GM21723 (cell line): ENCODE measurements at regions not wholly inside any gene's neighbourhood (a gene's known extent, or its start where the extent isn't known, plus 50 kb on each side); places are given as distances from the start of the nearest gene placed in this dataset.
A peak's percentile ranks its signal among the peaks of the same experiment; 100 is the strongest.
"Not testable (repeated sequence)": the region's sequence is repeated elsewhere in the genome, so short reads cannot be mapped to it uniquely, and the experiment has no call there.

Source experiments
- ATAC-seq: cut with Tn5 transposase; IDR thresholded peaks from one replicate; pipeline ENCODE4 v1.9.1; 2021; ENCODE audit warnings: mild to moderate bottlenecking, moderate library complexity; ENCODE audit not compliant: unreplicated experiment

- ATAC-seq: not testable (repeated sequence)
Measured at GRCh38 chr7:73244782-73245311, 63.8 kb downstream of the NSUN5 start.

DNA sequence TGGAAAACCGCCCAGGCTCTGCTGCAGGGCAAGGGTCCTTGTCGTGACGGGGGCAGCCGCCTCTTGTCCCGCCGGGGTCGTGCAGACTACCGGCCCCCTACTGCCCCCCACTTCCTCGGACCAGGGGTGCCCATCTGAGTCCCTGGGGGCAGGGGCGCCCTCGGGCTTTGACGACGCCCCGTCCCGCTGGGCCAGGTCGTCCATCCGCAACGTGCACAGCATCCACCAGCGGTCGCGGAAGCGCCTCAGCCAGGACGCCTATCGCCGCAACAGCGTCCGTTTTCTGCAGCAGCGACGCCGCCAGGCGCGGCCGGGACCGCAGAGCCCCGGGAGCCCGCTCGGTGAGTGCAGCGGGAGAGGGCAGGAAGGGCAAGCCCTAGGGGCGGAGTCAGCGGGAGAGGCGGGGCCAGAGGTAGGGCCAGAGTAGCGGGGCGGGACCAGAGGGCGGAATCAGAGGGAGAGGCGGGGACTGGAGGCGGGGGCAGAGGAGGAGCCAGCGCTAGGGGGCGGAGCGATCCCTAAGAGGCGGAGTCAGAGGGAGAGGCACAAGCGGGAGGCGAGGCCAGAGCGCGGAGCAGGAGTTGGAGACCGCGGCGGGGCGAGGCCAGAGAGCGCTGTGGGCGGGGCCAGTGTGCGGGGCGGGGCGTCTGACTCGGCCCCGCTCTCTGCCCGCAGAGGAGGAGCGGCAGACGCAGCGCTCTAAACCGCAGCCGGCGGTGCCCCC is 73.5 kb downstream of the NSUN5 start:
- peak; percentile 86 for ATAC-seq

DNA sequence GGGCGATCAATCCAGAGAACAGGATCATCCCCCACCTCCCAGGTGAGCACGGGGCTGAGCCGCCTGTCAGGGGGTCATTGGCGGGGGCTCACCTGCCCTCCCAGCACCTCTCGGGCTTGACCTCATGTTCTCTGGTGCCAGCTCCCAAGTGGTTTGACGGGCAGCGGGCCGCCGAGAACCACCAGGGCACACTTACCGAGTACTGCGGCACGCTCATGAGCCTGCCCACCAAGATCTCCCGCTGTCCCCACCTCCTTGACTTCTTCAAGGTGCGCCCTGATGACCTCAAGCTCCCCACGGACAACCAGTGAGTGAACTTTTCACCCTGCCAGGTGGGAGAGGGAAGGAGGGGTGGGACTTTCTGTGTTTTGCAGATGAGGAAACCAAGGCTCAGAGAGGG is 82.9 kb downstream of the NSUN5 start:
- ATAC-seq: not testable (repeated sequence)

DNA sequence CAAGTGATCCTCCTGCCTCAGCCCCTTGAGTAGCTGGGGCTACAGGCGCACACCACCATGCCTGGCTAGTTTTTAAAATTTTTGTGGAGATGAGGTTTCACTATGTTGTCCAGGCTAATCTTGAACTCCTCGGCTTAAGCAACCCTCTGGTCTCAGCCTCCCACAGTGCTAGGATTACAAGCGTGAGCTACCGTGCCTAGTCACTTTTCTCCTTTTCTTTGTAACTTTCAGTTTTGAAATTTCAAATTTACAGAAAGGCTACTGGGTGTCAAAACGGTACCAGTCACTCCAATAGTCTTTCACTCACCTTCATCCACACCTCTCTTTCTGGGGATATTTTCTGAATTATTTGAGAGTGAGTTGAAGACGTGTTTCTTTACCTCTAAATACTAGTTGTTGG is 86.9 kb downstream of the NSUN5 start:
- peak; percentile 31 for ATAC-seq

GRCh38 chr7:73220766-73221370 is 87.8 kb downstream of the NSUN5 start:
- peak; percentile 51 for ATAC-seq

DNA sequence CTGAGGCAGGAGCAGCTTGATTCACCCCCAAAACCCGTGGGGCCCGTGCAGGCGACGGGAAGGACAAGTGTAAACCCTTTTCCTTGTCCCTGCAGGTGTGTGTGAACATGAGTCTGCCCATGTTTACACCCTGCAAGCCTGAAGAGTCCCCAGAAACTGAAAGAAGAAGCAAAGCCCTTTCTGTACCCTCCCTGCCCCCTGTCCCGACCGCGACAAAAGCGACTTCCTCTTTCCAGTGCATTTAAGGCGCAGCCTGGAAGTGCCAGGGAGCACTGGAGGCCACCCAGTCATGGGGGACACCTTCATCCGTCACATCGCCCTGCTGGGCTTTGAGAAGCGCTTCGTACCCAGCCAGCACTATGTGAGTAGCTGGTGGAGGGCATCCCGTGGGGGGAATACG is 88.3 kb downstream of the NSUN5 start:
- peak; percentile 80 for ATAC-seq

DNA sequence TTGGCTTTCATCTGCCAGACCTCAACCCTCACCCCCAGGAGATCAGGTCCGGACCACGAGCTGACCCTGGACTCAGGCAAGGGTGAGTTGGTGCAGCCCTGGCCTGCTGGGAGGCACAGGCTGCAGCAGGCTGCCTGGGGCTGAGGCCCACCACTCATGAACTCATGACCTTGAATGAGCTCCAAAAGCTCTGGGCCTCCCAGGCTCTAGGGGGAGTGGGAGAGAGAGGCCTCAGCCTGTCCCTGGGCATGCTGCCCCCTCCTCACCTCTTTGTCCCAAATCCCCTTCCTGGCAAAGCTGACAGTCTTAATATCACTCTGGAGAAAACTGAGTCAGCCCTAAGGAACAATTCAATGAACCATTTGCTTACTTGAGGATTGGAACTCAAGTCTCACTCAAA is 89.8 kb downstream of the NSUN5 start:
- not testable (repeated sequence) for ATAC-seq

GRCh38 chr7:73216046-73216675 is 92.5 kb downstream of the NSUN5 start:
- not testable (repeated sequence) for ATAC-seq

DNA sequence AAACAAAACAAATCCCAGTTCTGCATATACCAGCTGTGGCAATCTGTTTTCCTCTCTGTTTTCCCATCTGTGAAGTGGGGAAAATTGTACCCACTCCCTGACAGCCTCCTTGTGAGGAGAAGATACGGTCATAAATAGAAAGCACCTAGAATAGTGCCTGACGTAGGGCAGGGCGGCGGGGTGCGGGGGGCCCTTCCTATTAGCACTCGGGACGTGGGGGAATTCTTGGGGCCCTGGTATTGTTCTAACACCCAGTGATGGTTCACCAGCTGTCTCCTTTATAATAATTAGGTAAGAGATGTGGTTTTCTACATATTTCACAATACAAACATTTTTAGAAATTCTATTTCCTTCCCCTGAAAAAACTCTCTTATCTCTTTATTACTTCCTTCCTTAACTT is 93.4 kb downstream of the NSUN5 start:
- not testable (repeated sequence) for ATAC-seq

DNA sequence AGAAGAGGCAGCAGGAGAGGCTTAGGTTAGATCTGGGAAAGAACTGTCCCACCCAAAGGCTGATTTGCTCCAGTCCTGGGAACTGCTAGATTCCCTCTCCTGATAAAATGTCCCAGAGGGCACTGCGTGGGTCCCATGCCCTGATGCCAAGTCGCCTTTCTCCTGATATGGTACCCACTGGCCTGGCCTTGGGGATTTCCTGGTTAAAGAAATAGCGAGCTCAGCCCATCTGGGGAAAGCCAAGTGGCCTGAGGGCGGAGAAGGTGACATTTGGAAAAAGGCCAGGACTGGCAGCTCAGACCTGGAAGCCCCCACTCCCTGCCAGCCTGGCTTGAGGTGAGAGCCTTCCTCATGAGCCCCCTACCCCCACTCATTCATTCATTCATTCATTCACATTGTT is 94.2 kb downstream of the NSUN5 start:
- not testable (repeated sequence) for ATAC-seq

- ATAC-seq: peak; percentile 35
Measured at GRCh38 chr7:73213076-73213475, 95.5 kb downstream of the NSUN5 start.

DNA sequence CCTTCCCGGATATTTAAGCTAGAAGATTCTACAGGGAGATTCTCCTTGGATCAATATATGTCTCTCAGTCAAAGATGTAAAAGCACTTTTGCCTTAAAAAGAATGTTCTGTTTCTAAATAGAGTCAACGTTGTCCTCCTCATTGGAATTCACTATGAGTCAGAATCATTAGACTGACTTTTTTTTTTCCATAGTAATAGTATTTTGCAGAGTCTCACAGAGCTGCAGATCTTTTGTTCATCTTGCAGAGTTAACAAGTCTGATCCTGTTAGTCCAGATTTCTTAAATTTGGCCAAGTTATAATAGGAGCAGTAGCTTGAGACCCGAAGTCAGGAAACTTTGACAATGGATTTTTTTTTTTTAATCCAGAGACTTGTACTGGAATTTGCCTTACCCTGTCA is 103.0 kb downstream of the NSUN5 start:
- not testable (repeated sequence) for ATAC-seq

GRCh38 chr7:73204898-73205297 is 103.7 kb downstream of the NSUN5 start:
- ATAC-seq: not testable (repeated sequence)

- ATAC-seq: not testable (repeated sequence)
Measured at GRCh38 chr7:73203312-73203711, 105.3 kb downstream of the NSUN5 start.

GRCh38 chr7:73201264-73201663 is 107.4 kb downstream of the NSUN5 start:
- not testable (repeated sequence) for ATAC-seq

DNA sequence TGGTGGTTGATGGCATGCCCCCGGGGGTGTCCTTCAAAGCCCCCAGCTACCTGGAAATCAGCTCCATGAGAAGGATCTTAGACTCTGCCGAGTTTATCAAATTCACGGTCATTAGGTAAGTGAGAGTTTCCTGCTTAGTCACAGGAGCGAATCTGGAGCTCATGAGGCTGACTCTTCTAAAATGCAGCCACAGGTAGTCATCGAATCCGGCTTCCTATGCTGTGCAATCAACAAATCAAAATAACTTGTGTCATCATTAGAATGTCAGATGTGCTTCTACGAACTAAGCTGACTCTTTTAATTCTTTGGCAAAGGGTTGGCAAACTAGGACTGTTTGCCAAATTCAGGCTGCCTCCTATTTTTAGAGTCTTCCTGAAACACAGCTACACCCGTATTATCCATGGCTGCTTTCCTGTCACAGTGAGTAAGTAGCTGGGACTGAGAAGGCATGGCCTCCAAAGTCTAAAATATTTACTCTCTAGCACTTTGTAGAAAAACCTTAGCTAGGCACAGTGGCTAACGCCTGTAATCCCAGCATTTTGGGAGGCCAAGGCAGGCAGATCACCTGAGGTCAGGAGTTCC is 108.0 kb downstream of the NSUN5 start:
- not testable (repeated sequence) for ATAC-seq

DNA sequence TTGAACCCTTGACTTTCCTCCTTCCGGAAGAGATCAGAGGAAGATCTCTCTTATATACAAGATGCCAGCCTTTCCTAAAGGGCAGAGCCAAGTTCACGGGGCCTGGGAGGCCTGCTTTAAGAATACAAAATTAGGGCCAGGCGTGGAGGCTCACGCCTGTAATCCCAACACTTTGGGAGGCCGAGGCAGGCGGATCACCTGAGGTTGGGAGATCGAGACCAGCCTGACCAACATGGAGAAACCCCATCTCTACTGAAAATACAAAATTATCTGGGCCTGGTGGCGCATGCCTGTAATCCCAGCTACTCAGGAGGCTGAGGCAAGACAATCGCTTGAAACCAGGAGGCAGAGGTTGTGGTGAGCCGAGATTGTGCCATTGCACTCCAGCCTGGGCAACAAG is 108.2 kb upstream of the SPDYE9 start:
- ATAC-seq: not testable (repeated sequence)

DNA sequence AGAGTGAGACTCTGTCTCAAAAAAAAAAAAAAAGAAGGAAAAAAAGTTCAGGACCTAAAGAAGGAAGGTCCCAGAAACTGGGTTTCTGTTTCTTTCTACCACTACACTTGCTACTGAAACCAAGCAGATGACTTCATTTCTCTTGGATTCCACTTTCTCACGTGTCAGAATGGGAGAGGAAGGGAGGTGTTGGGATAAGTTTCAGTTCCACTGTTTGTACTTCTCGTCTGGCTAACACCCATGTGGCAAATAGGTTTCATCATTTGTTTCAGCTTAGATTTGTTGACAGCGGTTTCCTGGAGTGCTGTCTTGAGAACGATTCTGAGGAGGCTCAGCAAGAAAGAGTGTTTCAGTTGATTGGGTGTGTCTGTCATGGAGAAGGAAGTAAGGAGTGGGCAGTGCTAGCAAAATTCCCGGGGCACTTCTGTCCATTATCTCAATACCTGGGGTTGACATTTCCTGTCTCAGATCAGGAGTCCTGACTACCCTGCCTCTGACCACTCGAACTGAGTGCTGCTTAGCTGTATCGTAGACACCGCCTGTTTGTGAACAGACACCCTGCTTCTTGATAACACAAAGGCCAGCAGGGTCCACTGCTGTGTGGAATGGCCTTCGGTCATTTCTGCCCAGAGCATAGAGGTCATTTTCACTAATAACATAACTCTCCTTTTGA is 104.8 kb upstream of the SPDYE9 start:
- ATAC-seq: not testable (repeated sequence)

DNA sequence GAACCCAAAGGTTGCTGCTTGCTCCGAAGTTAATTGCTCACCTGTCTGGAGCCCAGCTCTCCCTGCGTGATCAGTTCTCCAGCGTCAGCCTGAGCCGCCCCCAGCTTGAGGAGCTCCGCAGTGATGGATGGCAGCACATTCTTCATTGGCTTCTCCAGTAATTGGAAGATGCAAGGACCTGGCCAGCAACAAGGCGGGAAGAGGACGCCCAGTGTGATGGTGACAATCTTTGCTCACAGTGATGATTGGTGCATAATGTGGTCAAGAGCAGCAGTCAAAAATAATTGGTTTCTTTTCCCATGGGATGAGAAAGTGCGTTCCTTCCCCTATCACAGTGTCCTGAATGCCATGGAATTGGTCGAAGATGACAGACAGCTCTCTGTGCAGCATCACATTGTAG is 102.4 kb upstream of the SPDYE9 start:
- not testable (repeated sequence) for ATAC-seq

DNA sequence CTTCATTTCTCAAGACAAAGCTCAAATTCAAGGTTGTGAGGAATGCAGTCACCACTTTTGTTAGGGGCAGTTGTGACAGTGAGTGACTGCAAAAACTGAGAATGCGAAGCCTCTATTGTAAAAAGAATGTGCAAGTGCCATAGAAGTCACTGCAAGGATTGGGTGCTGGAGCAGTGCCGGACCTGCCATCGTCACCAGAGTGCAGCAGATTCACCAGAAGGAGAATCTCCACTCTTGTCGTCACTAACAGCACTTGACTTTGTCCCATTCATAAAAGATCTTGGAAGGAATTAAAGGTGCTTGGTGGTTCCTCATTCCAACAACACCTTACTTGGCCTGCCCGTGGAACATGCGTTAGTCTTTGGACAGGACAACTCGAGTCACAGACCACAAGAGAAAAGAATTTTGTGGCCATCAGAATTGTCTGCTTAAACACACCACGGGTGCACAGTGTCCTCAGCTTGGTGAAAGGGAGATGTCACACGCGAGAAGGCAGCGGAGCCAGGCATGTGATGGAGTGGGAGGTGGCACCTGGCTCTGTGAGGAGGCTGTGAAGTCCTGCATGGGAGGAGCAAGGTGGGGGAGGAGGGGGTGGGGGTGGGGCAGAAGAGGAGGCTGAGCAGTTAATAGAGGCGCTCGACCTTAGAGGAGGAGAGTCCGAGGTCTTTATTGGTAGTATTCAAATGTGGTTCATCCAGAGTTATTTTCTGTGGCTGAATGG is 100.9 kb upstream of the SPDYE9 start:
- ATAC-seq: not testable (repeated sequence)
